ENCODE measurements at regions not wholly inside any gene's neighbourhood (a gene's known extent, or its start where the extent isn't known, plus 50 kb on each side); places are given as distances from the start of the nearest gene placed in this dataset.

GRCh38 chr3:187586226-187586625 is 84.0 kb downstream of the SST start:
- intact Hi-C loops (cut with micrococcal nuclease), result no loop called here
- no peaks in the 10 kb centered on the region for H3K4me1 ChIP-seq
- H3K4me3 ChIP-seq, result no peak overlapping the region
- H3K9me3 ChIP-seq (replicated peaks), result no peaks in the 10 kb centered on the region
- H3K36me3 ChIP-seq, result no peaks in the 10 kb centered on the region
- no peak overlapping the region for H3K27ac ChIP-seq (replicated peaks)
- DNase-seq, result no peak
- no peak for TF ChIP-seq CTCF (IDR thresholded peaks at IDR 0.05; ENCODE audit: borderline replicate concordance)
- peaks cover 14% of the 10 kb centered on the region for H3K27me3 ChIP-seq (ENCODE audit: low read depth)

GRCh38 chr3:187572441-187572840 is 97.8 kb downstream of the SST start:
- Histone ChIP-seq H3K4me1 (peaks cover 11% of the 10 kb centered on the region), H3K27ac (replicated peaks) (no peak overlapping the region), H3K9me3 (replicated peaks) (no peaks in the 10 kb centered on the region), H3K4me3 (no peak overlapping the region), H3K27me3 (ENCODE audit: low read depth) (no peaks in the 10 kb centered on the region), H3K36me3 (no peaks in the 10 kb centered on the region)
- TF ChIP-seq CTCF (IDR thresholded peaks at IDR 0.05; ENCODE audit: borderline replicate concordance), result no peak
- intact Hi-C loops (cut with micrococcal nuclease), result no loop called here
- no peak for DNase-seq

- Histone ChIP-seq H3K27ac (replicated peaks) (no peak overlapping the region), H3K27me3 (ENCODE audit: low read depth) (no peaks in the 10 kb centered on the region), H3K36me3 (no peaks in the 10 kb centered on the region), H3K9me3 (replicated peaks) (no peaks in the 10 kb centered on the region), H3K4me3 (no peak overlapping the region), H3K4me1 (peaks cover 18% of the 10 kb centered on the region)
- intact Hi-C loops (cut with micrococcal nuclease), result no loop called here
- DNase-seq, result no peak
- TF ChIP-seq CTCF (IDR thresholded peaks at IDR 0.05; ENCODE audit: borderline replicate concordance), result no peak
Measured at GRCh38 chr3:187571701-187572100, 98.5 kb downstream of the SST start.

GRCh38 chr3:187570776-187571175 is 99.4 kb downstream of the SST start:
- intact Hi-C loops (cut with micrococcal nuclease), result no loop called here
- Histone ChIP-seq H3K9me3 (replicated peaks) (no peaks in the 10 kb centered on the region), H3K4me3 (no peak overlapping the region), H3K4me1 (peaks cover 22% of the 10 kb centered on the region), H3K27ac (replicated peaks) (no peak overlapping the region), H3K36me3 (no peaks in the 10 kb centered on the region), H3K27me3 (ENCODE audit: low read depth) (no peaks in the 10 kb centered on the region)
- DNase-seq, result no peak
- no peak for TF ChIP-seq CTCF (IDR thresholded peaks at IDR 0.05; ENCODE audit: borderline replicate concordance)

GRCh38 chr3:187568171-187568570 is 102.0 kb downstream of the SST start:
- no peaks in the 10 kb centered on the region for H3K9me3 ChIP-seq (replicated peaks)
- intact Hi-C loops (cut with micrococcal nuclease), result no loop called here
- TF ChIP-seq CTCF (IDR thresholded peaks at IDR 0.05; ENCODE audit: borderline replicate concordance), result no peak
- no peaks in the 10 kb centered on the region for H3K36me3 ChIP-seq
- no peak for DNase-seq
- H3K4me3 ChIP-seq, result no peak overlapping the region
- no peaks in the 10 kb centered on the region for H3K27me3 ChIP-seq (ENCODE audit: low read depth)
- no peak overlapping the region for H3K27ac ChIP-seq (replicated peaks)
- H3K4me1 ChIP-seq, result peaks cover 22% of the 10 kb centered on the region

- intact Hi-C loops (cut with micrococcal nuclease), result no loop called here
- Histone ChIP-seq H3K36me3 (no peaks in the 10 kb centered on the region), H3K27ac (replicated peaks) (no peak overlapping the region), H3K4me1 (peaks cover 22% of the 10 kb centered on the region), H3K9me3 (replicated peaks) (no peaks in the 10 kb centered on the region), H3K4me3 (no peak overlapping the region), H3K27me3 (ENCODE audit: low read depth) (no peaks in the 10 kb centered on the region)
- TF ChIP-seq CTCF (IDR thresholded peaks at IDR 0.05; ENCODE audit: borderline replicate concordance), result no peak
- no peak for DNase-seq
Measured at GRCh38 chr3:187567661-187568121, 102.5 kb downstream of the SST start.

Data from left ventricle myocardium inferior (tissue), 1 donor.